Aorta (tissue), 5 donors: ENCODE measurements at regions not wholly inside any gene's neighbourhood (a gene's known extent, or its start where the extent isn't known, plus 50 kb on each side); places are given as distances from the start of the nearest gene placed in this dataset.
A peak's percentile ranks its signal among the peaks of the same experiment; 100 is the strongest.

ENCODE experiments used
- ATAC-seq: fragments of 200-7000 bp; cut with Tn5 transposase; one replicate; pipeline ENCODE4 v1.9.1; 2022; ENCODE audit warnings: moderate library complexity; ENCODE audit not compliant: low FRiP score
- DNase-seq, 2 donors: peaks; one replicate each; pipeline ENCODE4 v3.0.0-alpha.2; 2020
- H3K27ac ChIP-seq, 2 donors: one replicate each; pipeline ENCODE4 v1.5.1; 2013; ENCODE audit warnings: low read length in 2 of 2, mild to moderate bottlenecking in 2 of 2, moderate library complexity in 2 of 2, control low read depth in 1 of 2, inconsistent platforms in 1 of 2, low read depth in 1 of 2
- H3K27me3 ChIP-seq, 2 donors: one replicate each; pipeline ENCODE4 v1.6.1; 2013; ENCODE audit warnings: control low read depth in 1 of 2, low read length in 1 of 2, mild to moderate bottlenecking in 1 of 2, moderate library complexity in 1 of 2; ENCODE audit not compliant: insufficient read depth in 2 of 2, control insufficient read depth in 1 of 2
- H3K36me3 ChIP-seq, 2 donors: one replicate each; pipeline ENCODE4 v1.6.1; 2013; ENCODE audit warnings: control low read depth in 1 of 2, low read length in 1 of 2, mild to moderate bottlenecking in 1 of 2; ENCODE audit not compliant: insufficient read depth in 2 of 2, control insufficient read depth in 1 of 2
- H3K4me1 ChIP-seq, 2 donors: one replicate each; pipeline ENCODE4 v1.6.1; 2013; ENCODE audit warnings: low read length in 2 of 2, control low read depth in 1 of 2, mild to moderate bottlenecking in 1 of 2, moderate library complexity in 1 of 2; ENCODE audit not compliant: insufficient read depth in 2 of 2, control insufficient read depth in 1 of 2
- H3K4me3 ChIP-seq, 2 donors: one replicate each; pipeline ENCODE4 v1.5.1; 2013; ENCODE audit warnings: low read length in 2 of 2, control low read depth in 1 of 2, mild to moderate bottlenecking in 1 of 2
- H3K9me3 ChIP-seq: one replicate; pipeline ENCODE4 v1.6.1; 2013; ENCODE audit warnings: mild to moderate bottlenecking, low read length; ENCODE audit not compliant: control insufficient read depth
- WGBS, 2 donors: extraction: QIAGEN DNeasy Blood & Tissue Kit; methylation state at CpG; one replicate each; pipeline ENCODE4 v1.1.7; 2013; 5-methylcytosine and 5-hydroxymethylcytosine counted together
- intact Hi-C, 2 donors: fragments of 100-400 bp; cut with DNase I; formaldehyde crosslinking; loops; one replicate each; pipeline versions ENCODE4 v1.14.2 to v1.15.0; 2022
- donor health status: healthy with polysubstance abuse.
- donor health status: Bipolar disorder and iron deficiency.
- donor health status: DM: no; HTN: no; CAD: no.
- donor health status: DM: no; HTN: no; CAD: no.
- donor health status: DM: yes; HTN: yes; CAD: no.

- no peak overlapping the region for H3K4me3 ChIP-seq
- DNase-seq (no peak), ATAC-seq (no peak)
- WGBS, 2 donors: 94 to 95% methylated on average over 4 of the region's 4 CpGs
- peaks cover 2 to 13% of the 10 kb centered on the region in 2 donors for H3K4me1 ChIP-seq
- H3K27me3 ChIP-seq: no peaks in the 10 kb centered on the region
- no peaks in the 10 kb centered on the region for H3K9me3 ChIP-seq
- H3K36me3 ChIP-seq: no peaks in the 10 kb centered on the region
- intact Hi-C loops: loop anchor here in 1 of 2 donors (5.0 to 10.0 kb wide), 2 partner anchors 97 to 285 kb away; no protein-coding TSS in a partner anchor
- H3K27ac ChIP-seq: peak overlapping the region in 1 of 2 donors; percentile 36
Measured at GRCh38 chr5:109989994-109990722, 300.4 kb downstream of the MAN2A1 start.

DNA sequence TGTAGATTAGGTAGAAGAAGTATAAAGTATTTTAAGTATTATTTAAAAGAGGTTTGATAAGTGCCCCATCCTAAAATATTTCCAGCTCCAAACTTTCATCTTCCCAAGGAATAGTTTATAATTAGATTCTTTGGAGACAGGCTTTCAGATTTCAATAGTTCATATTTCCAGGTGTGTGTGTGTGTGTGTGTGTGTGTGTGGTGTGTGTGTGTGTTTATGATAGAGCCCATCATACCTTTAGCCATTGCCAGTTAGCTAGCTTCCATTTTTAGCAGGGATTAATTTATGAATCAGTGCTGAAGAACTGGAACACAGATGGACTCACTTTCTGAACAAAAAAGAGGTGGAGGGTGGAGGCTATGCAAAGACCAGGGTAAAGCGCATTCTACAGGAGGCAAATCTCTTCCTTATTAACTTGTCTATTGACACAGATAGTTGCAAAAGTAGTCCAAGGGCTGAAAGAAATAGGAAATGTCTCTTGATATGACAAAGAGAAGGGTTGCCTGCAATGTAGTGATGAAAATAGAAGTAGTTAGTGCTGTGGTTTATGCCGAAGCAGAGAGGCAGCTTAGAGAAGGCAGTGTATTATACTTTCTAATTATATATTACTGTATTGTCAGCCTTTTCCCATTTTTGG lies 301.1 kb downstream of the MAN2A1 start:
- Histone ChIP-seq H3K4me1 (peaks cover 3 to 19% of the 10 kb centered on the region in 2 donors), H3K36me3 (no peaks in the 10 kb centered on the region)
- 59% methylated on average over 2 of the region's 2 CpGs for WGBS, 2 donors

DNA sequence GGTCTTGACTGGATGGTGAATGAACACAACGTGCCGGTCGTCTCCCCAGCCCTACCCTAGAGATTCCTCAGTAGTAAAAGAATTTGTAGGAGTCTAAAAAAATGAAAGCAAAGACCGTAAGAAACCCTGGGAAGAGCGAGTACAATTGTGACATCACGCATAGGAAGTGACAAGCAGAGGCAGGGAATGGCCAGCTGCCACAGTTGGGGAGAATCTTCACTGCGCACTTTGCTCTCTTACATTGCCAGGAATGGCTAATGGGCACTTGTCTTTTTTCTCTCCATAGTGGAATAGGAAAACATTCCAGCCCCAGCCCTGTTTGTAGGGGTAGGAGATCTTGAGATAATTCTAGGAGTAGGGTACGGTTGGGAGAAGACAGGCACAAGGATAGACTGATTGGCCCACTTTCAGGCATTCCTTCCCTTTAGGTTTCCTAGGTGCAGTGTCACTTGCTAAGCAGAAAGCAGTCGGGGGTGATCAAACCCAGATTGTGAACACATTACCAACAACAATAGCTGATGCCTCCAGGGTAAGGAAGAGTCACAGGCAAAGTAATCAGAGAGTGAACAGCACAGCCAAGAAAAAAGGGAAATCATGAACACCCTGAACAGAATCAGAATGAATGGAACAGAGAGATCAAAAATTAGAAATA lies 302.7 kb downstream of the MAN2A1 start:
- 96% methylated on average over 9 of the region's 9 CpGs for WGBS, 2 donors
- Histone ChIP-seq H3K27ac (no peak overlapping the region), H3K27me3 (no peaks in the 10 kb centered on the region), H3K4me3 (no peak overlapping the region), H3K4me1 (peaks cover 9 to 17% of the 10 kb centered on the region in 2 donors), H3K36me3 (no peaks in the 10 kb centered on the region), H3K9me3 (no peaks in the 10 kb centered on the region)
- intact Hi-C loops: no loop called here
- ATAC-seq: no peak
- no peak for DNase-seq

More for the DNA sequence above, 301.1 kb downstream of the MAN2A1 start:
- DNase-seq (no peak), ATAC-seq (no peak)
- H3K9me3 ChIP-seq: no peaks in the 10 kb centered on the region
- H3K4me3 ChIP-seq: no peak overlapping the region
- H3K27ac ChIP-seq: no peak overlapping the region
- intact Hi-C loops: no loop called here
- H3K27me3 ChIP-seq: no peaks in the 10 kb centered on the region

DNA sequence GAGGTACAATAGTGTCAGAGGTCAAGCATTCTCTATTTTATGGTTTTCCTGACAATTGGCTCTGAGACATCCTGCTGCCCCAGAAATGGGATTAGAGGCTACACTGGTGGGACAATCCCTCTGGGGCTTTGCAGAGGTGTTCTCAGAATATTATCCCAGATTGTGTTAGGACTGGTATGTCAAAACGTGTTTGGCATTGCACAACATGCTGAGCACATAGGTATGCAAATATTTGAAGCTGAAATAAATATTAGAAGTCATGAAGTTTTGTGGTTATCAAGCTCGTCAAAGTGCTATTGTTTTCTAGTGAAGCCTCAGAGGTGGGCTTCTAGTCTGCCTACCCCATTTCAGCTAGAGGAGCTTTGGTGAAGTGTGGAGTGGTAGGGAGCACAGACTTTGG lies 304.4 kb downstream of the MAN2A1 start:
- H3K27me3 ChIP-seq: no peaks in the 10 kb centered on the region
- DNase-seq (no peak), ATAC-seq (no peak)
- 91% methylated on average over 2 of the region's 2 CpGs for WGBS, 2 donors
- H3K36me3 ChIP-seq: no peaks in the 10 kb centered on the region
- peaks cover 9 to 19% of the 10 kb centered on the region in 2 donors for H3K4me1 ChIP-seq
- no peaks in the 10 kb centered on the region for H3K9me3 ChIP-seq
- no peak overlapping the region for H3K27ac ChIP-seq
- intact Hi-C loops: no loop called here
- no peak overlapping the region for H3K4me3 ChIP-seq

DNA sequence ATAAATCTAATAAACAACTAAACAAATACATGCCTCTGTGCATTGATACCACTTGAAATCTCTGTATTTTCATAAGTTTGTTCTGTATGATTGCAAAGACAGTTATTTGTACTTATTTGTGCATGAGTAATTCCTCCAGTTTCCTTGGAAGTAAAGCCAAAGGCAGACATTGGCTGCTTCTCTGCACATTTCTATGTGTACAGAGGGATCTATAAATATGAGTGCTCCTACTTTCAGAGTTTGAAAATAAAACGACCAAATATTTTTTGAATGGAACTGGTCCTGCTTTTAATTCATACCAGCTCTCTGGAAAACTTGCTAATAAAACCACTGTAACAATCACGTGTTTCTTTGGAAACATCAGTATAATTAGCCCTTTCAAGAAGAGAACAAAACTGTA lies 306.5 kb downstream of the MAN2A1 start:
- H3K4me3 ChIP-seq: no peak overlapping the region
- ATAC-seq: no peak
- DNase-seq: no peak
- intact Hi-C loops: loop anchor here in 1 of 2 donors (5.0 kb wide), 1 partner anchor 41 kb away; no protein-coding TSS in a partner anchor
- WGBS, 2 donors: 4 to 5% methylated on average over 2 of the region's 2 CpGs
- H3K9me3 ChIP-seq: no peaks in the 10 kb centered on the region
- no peaks in the 10 kb centered on the region for H3K36me3 ChIP-seq
- H3K27me3 ChIP-seq: no peaks in the 10 kb centered on the region
- H3K4me1 ChIP-seq: peaks cover 7 to 21% of the 10 kb centered on the region in 2 donors
- H3K27ac ChIP-seq: peak overlapping the region in 1 of 2 donors; percentile 49

DNA sequence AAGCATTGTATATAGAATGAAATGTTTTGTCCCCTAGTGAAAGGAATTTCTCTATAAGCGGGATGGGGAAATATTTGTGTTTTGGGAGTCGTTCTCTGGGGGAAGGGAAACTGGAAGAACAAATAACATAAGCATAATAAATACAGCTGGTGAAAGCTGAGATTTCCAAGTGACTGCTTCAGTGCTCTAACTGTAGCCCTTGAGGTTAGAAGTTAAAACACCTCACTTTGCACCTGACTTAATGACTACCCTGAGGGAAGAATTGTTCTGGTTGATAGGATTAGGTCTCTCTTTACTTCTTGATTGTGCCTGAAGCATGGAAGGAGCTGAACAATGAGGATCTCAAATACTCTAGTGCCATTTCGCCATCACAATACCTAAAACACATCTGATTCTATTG lies 307.4 kb downstream of the MAN2A1 start:
- Histone ChIP-seq H3K27me3 (no peaks in the 10 kb centered on the region), H3K9me3 (no peaks in the 10 kb centered on the region), H3K4me3 (no peak overlapping the region), H3K4me1 (peaks cover 7 to 26% of the 10 kb centered on the region in 2 donors), H3K36me3 (no peaks in the 10 kb centered on the region), H3K27ac (peak overlapping the region in 1 of 2 donors; percentile 26)
- ATAC-seq (no peak), DNase-seq (no peak)
- intact Hi-C loops: loop anchor here in 1 of 2 donors (5.0 kb wide), 1 partner anchor 40 kb away; no protein-coding TSS in a partner anchor
- 76 to 80% methylated on average over 3 of the region's 3 CpGs for WGBS, 2 donors

DNA sequence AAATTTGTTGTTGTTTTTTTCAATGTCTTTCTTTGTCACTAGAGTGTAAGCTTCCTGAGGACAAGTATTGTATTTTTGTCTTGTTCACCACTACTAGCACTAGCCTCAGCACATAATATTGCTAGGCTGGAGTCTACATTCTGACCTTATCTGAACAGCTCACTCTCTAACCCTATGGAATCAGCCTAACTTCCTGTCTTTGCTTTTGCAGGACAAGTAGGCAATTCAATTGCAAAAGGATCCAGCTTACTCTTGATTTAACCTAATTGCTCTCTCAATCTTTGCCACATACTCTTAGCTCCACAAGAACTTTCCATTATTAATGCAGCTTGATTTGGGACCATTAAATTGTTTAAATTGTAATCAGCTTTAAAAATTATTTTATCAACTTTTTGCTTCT lies 308.5 kb downstream of the MAN2A1 start:
- no peak for ATAC-seq
- H3K27ac ChIP-seq: no peak overlapping the region
- H3K9me3 ChIP-seq: no peaks in the 10 kb centered on the region
- intact Hi-C loops: loop anchor here in 1 of 2 donors (5.0 kb wide), 1 partner anchor 39 kb away; no protein-coding TSS in a partner anchor
- H3K4me1 ChIP-seq: peaks cover 9 to 30% of the 10 kb centered on the region in 2 donors
- H3K36me3 ChIP-seq: no peaks in the 10 kb centered on the region
- no peak overlapping the region for H3K4me3 ChIP-seq
- no peaks in the 10 kb centered on the region for H3K27me3 ChIP-seq
- no peak for DNase-seq

DNA sequence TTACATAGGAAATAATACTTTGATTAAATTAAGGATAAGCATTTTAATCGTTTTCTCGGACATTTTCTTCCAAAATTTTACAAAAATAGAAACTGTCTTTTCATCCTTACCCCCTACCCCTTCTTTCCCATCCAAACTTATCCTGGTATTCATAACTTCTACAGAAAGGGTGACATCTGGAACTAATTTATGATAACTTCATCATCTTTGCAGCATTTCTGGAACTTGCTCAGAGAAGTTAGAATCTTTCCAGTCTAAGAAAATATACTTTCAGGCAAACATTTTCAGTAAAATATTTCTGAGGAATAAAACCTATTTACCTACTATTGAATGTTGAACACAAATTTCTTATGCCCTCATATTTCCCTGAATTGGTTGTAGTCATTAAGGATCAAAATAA lies 309.0 kb downstream of the MAN2A1 start:
- no peak for ATAC-seq
- peaks cover 11 to 30% of the 10 kb centered on the region in 2 donors for H3K4me1 ChIP-seq
- no peak for DNase-seq
- no peaks in the 10 kb centered on the region for H3K36me3 ChIP-seq
- no peaks in the 10 kb centered on the region for H3K27me3 ChIP-seq
- no peak overlapping the region for H3K4me3 ChIP-seq
- H3K9me3 ChIP-seq: no peaks in the 10 kb centered on the region
- peak overlapping the region in 1 of 2 donors; percentile 57 for H3K27ac ChIP-seq
- intact Hi-C loops: loop anchor here in 1 of 2 donors (5.0 kb wide), 1 partner anchor 39 kb away; no protein-coding TSS in a partner anchor
- 35 to 37% methylated on average over 2 of the region's 2 CpGs for WGBS, 2 donors
